Midbrain (tissue), 1 donor: ENCODE measurements at regions not wholly inside any gene's neighbourhood (a gene's known extent, or its start where the extent isn't known, plus 50 kb on each side); places are given as distances from the start of the nearest gene placed in this dataset.
"Not testable (repeated sequence)": the region's sequence is repeated elsewhere in the genome, so short reads cannot be mapped to it uniquely, and the experiment has no call there.

Source experiments
- DNase-seq: peaks from one replicate; lab custom pipeline; 2025; lab: John Stamatoyannopoulos, UW

GRCh38 chr11:16536513-16536912 lies 180.2 kb upstream of the SOX6 start:
- DNase-seq = no peak

GRCh38 chr11:16528639-16529038 lies 172.3 kb upstream of the SOX6 start:
- DNase-seq = no peak

- no peak for DNase-seq
Observed at GRCh38 chr11:16527525-16528246, 171.3 kb upstream of the SOX6 start.

- DNase-seq = no peak
Observed at GRCh38 chr11:16526947-16527346, 170.6 kb upstream of the SOX6 start.

GRCh38 chr11:16520713-16521112 lies 164.4 kb upstream of the SOX6 start:
- DNase-seq = not testable (repeated sequence)

- no peak for DNase-seq
Observed at GRCh38 chr11:16512899-16513241, 156.5 kb upstream of the SOX6 start.

- DNase-seq = no peak
Observed at GRCh38 chr11:16512198-16512898, 156.0 kb upstream of the SOX6 start.

GRCh38 chr11:16511116-16512114 lies 155.1 kb upstream of the SOX6 start:
- DNase-seq = no peak

- DNase-seq = no peak
Observed at GRCh38 chr11:16505481-16505880, 149.1 kb upstream of the SOX6 start.

GRCh38 chr11:16503891-16504290 lies 147.5 kb upstream of the SOX6 start:
- DNase-seq = not testable (repeated sequence)

GRCh38 chr11:16494918-16495691 lies 138.8 kb upstream of the SOX6 start:
- DNase-seq = no peak

- no peak for DNase-seq
Observed at GRCh38 chr11:16484434-16484833, 128.1 kb upstream of the SOX6 start.

- DNase-seq = no peak
Observed at GRCh38 chr11:16474659-16475058, 118.3 kb upstream of the SOX6 start.

- no peak for DNase-seq
Observed at GRCh38 chr11:16469968-16470367, 113.6 kb upstream of the SOX6 start.

GRCh38 chr11:16468735-16469453 lies 112.5 kb upstream of the SOX6 start:
- DNase-seq = no peak

GRCh38 chr11:16460508-16460907 lies 104.2 kb upstream of the SOX6 start:
- no peak for DNase-seq

- no peak for DNase-seq
Observed at GRCh38 chr11:16456366-16456765, 100.0 kb upstream of the SOX6 start.

- no peak for DNase-seq
Observed at GRCh38 chr11:16454289-16454863, 98.0 kb upstream of the SOX6 start.

- no peak for DNase-seq
Observed at GRCh38 chr11:16448123-16448717, 91.9 kb upstream of the SOX6 start.

GRCh38 chr11:16441461-16441860 lies 85.1 kb upstream of the SOX6 start:
- no peak for DNase-seq
